ENCODE measurements at regions not wholly inside any gene's neighbourhood (a gene's known extent, or its start where the extent isn't known, plus 50 kb on each side); places are given as distances from the start of the nearest gene placed in this dataset.

- peak; percentile 13 to 71 for DNase-seq
These were observed 63.0 kb upstream of the BTG1 start for GRCh38 chr12:92208613-92209121.

GRCh38 chr12:92206596-92206995, 61.0 kb upstream of the BTG1 start:
- DNase-seq = no peak

DNA sequence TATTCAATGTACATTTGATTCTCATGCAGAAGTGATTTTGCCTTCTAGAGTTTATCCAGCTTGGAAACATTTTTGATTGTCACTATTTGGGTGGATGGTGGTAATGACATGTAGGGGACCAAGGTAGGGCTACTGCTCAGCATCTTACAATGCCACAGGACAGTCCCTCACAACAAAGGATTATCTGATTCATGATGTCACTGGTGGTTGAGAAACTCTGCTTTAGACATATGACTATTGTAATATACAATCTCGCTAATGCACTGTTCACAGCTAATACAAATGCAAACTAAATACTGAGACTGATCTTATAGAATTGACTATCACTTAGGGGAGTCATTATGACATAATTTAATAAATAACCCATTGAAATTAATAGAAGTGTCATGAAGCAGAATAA, 60.4 kb upstream of the BTG1 start:
- DNase-seq = no peak

- DNase-seq = no peak
These were observed 54.4 kb upstream of the BTG1 start for GRCh38 chr12:92199819-92200576.

DNA sequence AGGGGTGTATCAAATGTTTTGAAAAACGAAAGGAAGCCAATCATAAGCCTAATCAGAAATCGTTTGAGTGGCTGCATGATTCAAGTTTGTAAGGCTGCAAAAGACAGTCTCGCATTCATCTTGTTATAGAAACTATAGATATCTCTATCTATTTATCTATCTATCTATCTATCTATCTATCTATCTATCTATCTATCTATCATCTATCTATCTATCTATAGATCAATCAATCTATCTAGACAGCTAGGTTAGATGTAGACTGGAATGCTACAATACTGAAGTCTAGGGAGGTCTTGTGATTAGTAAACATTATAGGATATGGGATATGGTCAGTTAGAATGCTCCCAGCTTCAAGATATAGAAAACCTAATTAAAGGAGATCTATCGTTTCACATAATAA, 52.2 kb upstream of the BTG1 start:
- DNase-seq = no peak

- DNase-seq = no peak
These were observed 50.7 kb upstream of the BTG1 start for GRCh38 chr12:92196368-92196767.

Data from CD4-positive, alpha-beta T cell treated with Interferon alpha-2 for 1 hour (primary cell).